Neural crest cell (in vitro differentiated cells): ENCODE measurements at regions not wholly inside any gene's neighbourhood (a gene's known extent, or its start where the extent isn't known, plus 50 kb on each side); places are given as distances from the start of the nearest gene placed in this dataset.
"Not testable (repeated sequence)": the region's sequence is repeated elsewhere in the genome, so short reads cannot be mapped to it uniquely, and the experiment has no call there.

Experiments
- DNase-seq: peaks from one replicate; pipeline ENCODE4 v3.0.0; 2021; ENCODE audit warnings: low read depth, mixed read lengths, low spot score
- H3K27ac Mint-ChIP-seq: one replicate; pipeline ENCODE4 v1.8.0; 2021; ENCODE audit warnings: mild to moderate bottlenecking, mixed read lengths; ENCODE audit not compliant: unreplicated experiment
- H3K27me3 Mint-ChIP-seq: 2 replicates; pipeline ENCODE4 v1.8.0; 2021; ENCODE audit warnings: low read depth, mild to moderate bottlenecking, mixed read lengths
- H3K36me3 Mint-ChIP-seq: 2 replicates; pipeline ENCODE4 v1.8.0; 2021; ENCODE audit warnings: low read depth, mild to moderate bottlenecking, mixed read lengths
- H3K4me1 Mint-ChIP-seq: 2 replicates; pipeline ENCODE4 v1.8.0; 2021; ENCODE audit warnings: mixed read lengths
- H3K4me3 Mint-ChIP-seq: one replicate; pipeline ENCODE4 v1.8.0; 2021; ENCODE audit warnings: mild to moderate bottlenecking, mixed read lengths
- H3K9me3 Mint-ChIP-seq: 2 replicates; pipeline ENCODE4 v1.8.0; 2021; ENCODE audit warnings: mixed read lengths
- TF ChIP-seq, protein P1 (sequence below): fragments of 200-600 bp; sonication (generic); conservative IDR thresholded peaks from 2 replicates; pipeline ENCODE4 v1.5.0; 2021; ENCODE audit warnings: antibody characterized with exemption, mild to moderate bottlenecking

GRCh38 chr2:61620244-61621159 is 82.3 kb upstream of the XPO1 start:
- DNase-seq = no peak
- TF ChIP-seq, protein P1, sequence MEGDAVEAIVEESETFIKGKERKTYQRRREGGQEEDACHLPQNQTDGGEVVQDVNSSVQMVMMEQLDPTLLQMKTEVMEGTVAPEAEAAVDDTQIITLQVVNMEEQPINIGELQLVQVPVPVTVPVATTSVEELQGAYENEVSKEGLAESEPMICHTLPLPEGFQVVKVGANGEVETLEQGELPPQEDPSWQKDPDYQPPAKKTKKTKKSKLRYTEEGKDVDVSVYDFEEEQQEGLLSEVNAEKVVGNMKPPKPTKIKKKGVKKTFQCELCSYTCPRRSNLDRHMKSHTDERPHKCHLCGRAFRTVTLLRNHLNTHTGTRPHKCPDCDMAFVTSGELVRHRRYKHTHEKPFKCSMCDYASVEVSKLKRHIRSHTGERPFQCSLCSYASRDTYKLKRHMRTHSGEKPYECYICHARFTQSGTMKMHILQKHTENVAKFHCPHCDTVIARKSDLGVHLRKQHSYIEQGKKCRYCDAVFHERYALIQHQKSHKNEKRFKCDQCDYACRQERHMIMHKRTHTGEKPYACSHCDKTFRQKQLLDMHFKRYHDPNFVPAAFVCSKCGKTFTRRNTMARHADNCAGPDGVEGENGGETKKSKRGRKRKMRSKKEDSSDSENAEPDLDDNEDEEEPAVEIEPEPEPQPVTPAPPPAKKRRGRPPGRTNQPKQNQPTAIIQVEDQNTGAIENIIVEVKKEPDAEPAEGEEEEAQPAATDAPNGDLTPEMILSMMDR = no peak
- no peaks in the 10 kb centered on the region for H3K9me3 Mint-ChIP-seq
- H3K4me1 Mint-ChIP-seq = no peaks in the 10 kb centered on the region
- H3K27me3 Mint-ChIP-seq = no peaks in the 10 kb centered on the region
- H3K27ac Mint-ChIP-seq = no peak overlapping the region
- no peak overlapping the region for H3K4me3 Mint-ChIP-seq
- no peaks in the 10 kb centered on the region for H3K36me3 Mint-ChIP-seq

DNA sequence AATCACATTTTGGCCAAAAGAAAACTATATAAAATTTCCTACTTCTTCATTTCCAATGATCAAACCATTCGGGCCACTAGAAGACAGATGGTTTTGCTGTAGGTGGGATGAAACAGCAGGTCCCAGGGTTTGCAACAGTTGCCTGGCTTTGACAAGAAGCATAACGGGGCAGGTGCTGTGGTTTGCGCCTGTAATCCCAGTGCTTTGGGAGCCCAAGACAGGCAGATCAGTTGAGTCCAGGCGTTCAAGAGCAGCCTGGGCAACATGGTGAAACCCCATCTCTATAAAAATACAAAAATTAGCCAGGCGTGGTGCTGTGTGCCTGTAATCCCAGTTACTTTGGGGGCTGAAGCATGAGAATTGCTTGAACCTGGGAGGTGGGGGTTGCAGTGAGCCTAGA is 81.4 kb upstream of the XPO1 start:
- H3K27ac Mint-ChIP-seq = no peak overlapping the region
- no peaks in the 10 kb centered on the region for H3K27me3 Mint-ChIP-seq
- H3K4me1 Mint-ChIP-seq = no peaks in the 10 kb centered on the region
- DNase-seq = no peak
- H3K4me3 Mint-ChIP-seq = no peak overlapping the region
- no peaks in the 10 kb centered on the region for H3K9me3 Mint-ChIP-seq
- TF ChIP-seq, protein P1 = no peak
- no peaks in the 10 kb centered on the region for H3K36me3 Mint-ChIP-seq

GRCh38 chr2:61617610-61618009 is 79.5 kb upstream of the XPO1 start:
- no peaks in the 10 kb centered on the region for H3K36me3 Mint-ChIP-seq
- TF ChIP-seq, protein P1 = no peak
- H3K4me3 Mint-ChIP-seq = no peak overlapping the region
- no peak for DNase-seq
- H3K4me1 Mint-ChIP-seq = no peaks in the 10 kb centered on the region
- H3K27ac Mint-ChIP-seq = no peak overlapping the region
- no peaks in the 10 kb centered on the region for H3K9me3 Mint-ChIP-seq
- H3K27me3 Mint-ChIP-seq = no peaks in the 10 kb centered on the region

DNA sequence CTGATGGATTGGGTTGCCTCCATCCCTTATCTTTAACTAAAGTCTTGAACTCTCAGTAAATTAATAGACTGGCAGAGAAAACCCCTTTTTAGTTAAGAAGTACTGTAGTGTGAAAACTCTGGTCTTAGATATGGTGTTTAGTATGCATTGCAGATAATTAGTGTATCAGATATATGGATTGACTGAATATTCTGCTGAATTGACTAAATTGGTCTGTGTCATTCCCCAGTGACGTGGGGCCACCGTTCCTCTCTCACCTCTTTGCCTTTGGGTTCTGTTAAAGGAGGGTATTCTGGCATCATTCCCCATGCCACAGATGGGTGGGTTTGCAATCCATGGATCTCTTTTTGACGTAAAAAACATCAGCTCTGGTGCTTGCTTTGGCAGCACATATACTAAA is 67.1 kb upstream of the XPO1 start:
- Mint-ChIP-seq H3K9me3 (no peaks in the 10 kb centered on the region), H3K36me3 (no peaks in the 10 kb centered on the region), H3K27me3 (no peaks in the 10 kb centered on the region), H3K4me1 (no peaks in the 10 kb centered on the region), H3K27ac (no peak overlapping the region), H3K4me3 (no peak overlapping the region)
- TF ChIP-seq, protein P1 = no peak
- no peak for DNase-seq

DNA sequence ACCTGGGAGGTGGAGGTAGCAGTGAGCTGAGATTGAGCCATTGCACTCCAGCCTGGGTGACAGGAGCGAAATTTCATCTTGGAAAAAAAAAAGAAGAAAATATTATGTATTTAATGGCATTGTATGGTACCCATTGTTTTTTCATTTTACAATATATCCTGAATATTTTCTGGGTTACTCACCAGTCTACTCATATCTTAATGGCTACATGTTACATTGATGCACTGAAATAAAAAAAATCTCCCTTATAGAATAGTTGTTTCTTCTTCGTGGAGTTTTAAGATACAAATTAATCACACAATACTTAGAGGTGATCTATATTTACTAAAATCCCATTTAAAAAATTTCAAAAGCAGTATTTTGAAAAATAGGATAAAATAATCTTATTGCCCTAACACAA is 66.3 kb upstream of the XPO1 start:
- TF ChIP-seq, protein P1 = no peak
- Mint-ChIP-seq H3K4me1 (no peaks in the 10 kb centered on the region), H3K4me3 (no peak overlapping the region), H3K36me3 (no peaks in the 10 kb centered on the region), H3K9me3 (no peaks in the 10 kb centered on the region), H3K27ac (no peak overlapping the region), H3K27me3 (no peaks in the 10 kb centered on the region)
- DNase-seq = no peak

GRCh38 chr2:61598515-61599156 is 60.5 kb upstream of the XPO1 start:
- not testable (repeated sequence) for H3K27ac Mint-ChIP-seq, H3K27me3 Mint-ChIP-seq, H3K4me3 Mint-ChIP-seq, H3K9me3 Mint-ChIP-seq, DNase-seq, H3K36me3 Mint-ChIP-seq
- H3K4me1 Mint-ChIP-seq = peaks cover 11% of the 10 kb centered on the region
